T-helper 2 cell treated with Interferon-gamma antibody and Interleukin-4, amounts not matched to agents 100 ng/mL and 5 ng/mL, for 36 hours (primary cell): ENCODE measurements at regions not wholly inside any gene's neighbourhood (a gene's known extent, or its start where the extent isn't known, plus 50 kb on each side); places are given as distances from the start of the nearest gene placed in this dataset.
"Not testable (repeated sequence)": the region's sequence is repeated elsewhere in the genome, so short reads cannot be mapped to it uniquely, and the experiment has no call there.

ENCODE experiments used
- intact Hi-C: fragments of 100-400 bp; cut with micrococcal nuclease; formaldehyde crosslinking; loops from one replicate; pipeline ENCODE4 v1.15.1; 2023

DNA sequence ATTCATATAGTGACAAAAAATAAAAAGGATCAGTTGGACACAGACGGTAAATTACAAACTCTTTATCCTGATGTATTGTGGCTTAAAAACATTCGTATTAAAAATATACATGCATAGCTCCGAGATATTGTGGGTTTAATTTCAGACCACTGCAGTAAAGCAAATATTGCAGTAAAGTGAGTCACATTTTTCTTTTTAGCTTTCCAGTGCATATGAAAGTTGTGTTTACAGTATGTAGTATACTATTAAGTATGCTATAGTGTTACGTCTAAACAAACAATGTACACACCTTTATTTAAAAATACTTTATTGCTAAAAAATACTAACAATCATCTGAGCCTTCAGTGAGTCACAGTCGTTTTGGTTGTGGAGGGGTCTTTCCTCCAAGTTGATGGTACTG is 551.8 kb downstream of the CETN3 start:
- intact Hi-C loops = no loop called here

GRCh38 chr5:89855417-89855816 is 554.1 kb downstream of the CETN3 start:
- intact Hi-C loops = no loop called here

- intact Hi-C loops = no loop called here
These were observed 557.6 kb downstream of the CETN3 start for GRCh38 chr5:89851911-89852310.

DNA sequence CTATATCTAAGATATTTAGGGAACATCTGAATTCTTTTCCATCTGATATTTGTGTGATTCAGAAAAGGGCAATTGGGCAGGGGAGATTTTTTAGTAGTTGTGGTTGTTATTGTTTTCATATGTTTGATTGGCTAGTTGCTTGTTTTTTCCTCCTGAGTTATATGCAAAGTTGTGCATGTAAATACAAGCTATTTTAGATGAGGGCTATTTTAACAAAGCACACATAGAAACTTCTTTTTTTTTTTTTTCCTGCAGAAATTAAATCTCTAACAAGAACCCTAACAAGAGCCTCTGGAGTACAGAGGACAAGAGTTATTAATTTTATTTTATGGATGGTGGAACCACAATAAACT is 559.1 kb downstream of the CETN3 start:
- intact Hi-C loops = no loop called here

- intact Hi-C loops = no loop called here
These were observed 559.6 kb downstream of the CETN3 start for GRCh38 chr5:89849830-89850512.

DNA sequence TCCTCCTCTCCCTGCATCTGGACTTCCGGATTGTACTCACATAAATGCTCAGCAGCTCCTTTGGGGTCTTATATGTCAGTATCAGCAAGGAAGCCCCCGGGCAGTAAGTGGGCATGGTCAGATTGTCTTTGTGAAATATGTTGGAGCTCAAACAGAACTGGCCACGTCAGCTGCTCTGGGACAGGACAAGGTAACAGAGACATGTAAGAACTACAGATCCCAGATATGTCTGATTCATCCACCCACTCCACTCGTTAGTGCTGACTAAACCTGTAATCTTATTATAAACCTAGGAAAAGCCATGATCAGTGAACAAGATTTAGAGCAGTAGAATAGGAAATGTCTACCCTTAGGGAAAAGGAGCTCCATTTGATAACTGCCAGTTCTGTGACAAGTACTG is 561.8 kb downstream of the CETN3 start:
- intact Hi-C loops = no loop called here

DNA sequence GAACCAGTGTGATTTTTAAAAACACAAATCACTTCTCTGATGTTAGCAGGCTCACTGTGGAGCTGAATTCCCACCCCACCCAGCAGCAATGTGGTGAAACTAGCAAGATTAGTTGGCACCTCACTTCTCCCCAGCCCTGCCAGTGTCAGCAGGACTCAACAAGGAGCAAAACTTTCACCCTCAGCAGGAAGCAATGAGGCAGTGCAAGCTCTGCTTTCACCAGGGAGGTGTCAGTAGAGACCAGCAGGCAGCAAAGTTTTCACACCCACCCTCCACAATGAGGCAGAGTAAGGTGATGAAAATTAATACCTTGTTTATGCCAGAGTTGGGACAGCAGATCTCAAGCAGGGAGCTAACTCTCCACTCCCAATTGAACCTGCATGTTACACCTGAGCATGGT is 565.0 kb downstream of the CETN3 start:
- intact Hi-C loops = no loop called here

DNA sequence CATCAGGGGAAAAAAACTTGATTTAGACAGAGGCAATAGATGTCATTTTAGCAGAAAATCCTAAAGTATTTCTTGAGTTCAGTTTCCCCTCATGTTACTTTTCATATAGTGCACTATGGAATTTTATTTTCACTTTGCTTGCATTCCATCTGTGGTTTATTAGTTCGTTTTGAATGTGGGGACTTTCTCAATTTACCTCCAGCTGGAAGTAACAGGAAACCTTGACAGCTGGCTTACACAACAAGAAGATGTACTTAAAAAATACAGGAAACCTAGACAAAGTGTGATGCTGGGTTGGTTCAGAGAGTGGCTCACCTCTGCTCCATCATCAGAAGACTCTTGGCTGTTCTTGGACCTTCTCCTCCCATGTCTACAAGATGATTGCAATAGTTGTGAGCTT is 567.0 kb downstream of the CETN3 start:
- intact Hi-C loops = no loop called here

- intact Hi-C loops = no loop called here
These were observed 568.6 kb downstream of the CETN3 start for GRCh38 chr5:89840906-89841305.

DNA sequence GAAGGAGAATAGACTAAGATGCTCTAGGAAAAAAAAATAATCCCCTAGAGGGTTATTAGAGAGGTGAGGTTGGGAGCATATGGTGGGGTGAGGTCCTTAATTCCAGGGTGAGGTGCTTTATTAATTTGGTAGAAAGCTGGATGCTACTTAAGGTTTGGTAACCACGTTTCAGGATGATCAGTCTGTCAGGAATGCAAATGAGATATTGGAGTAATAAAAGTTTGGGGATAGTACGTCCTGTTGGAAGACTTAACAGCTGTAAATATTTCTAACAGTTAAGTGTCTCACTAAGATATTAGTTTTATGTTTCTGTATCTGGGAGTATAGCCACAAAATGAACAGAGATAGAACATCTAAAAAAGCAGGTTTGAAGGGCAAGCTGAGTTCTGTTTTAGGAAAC is 578.9 kb downstream of the CETN3 start:
- intact Hi-C loops = no loop called here

- intact Hi-C loops = no loop called here
These were observed 581.6 kb downstream of the CETN3 start for GRCh38 chr5:89827960-89828359.

DNA sequence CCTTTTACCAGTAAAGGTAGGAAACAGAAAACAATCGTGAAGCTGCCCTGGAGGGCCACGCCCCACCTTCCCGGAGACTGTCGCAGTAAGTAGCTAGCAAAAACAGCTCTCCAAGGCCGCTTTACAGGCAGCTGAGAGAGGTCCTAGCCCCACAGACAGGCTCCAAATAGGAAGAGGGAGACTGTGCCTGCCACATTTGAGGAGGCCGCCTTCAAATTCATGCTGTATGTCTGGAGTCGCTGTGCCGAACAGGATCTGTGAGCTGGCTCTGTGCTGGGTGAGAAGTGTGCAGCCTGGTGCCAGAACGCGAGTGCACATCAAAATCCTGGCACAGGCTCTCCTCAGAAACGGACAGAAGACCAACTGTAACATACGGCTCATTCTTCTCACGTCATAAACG is 582.2 kb downstream of the CETN3 start:
- intact Hi-C loops = no loop called here

GRCh38 chr5:89826938-89827337 is 582.6 kb downstream of the CETN3 start:
- intact Hi-C loops = no loop called here

- intact Hi-C loops = no loop called here
These were observed 586.5 kb downstream of the CETN3 start for GRCh38 chr5:89823046-89823445.

- intact Hi-C loops = no loop called here
These were observed 591.7 kb downstream of the CETN3 start for GRCh38 chr5:89817841-89818240.

- intact Hi-C loops = no loop called here
These were observed 593.5 kb downstream of the CETN3 start for GRCh38 chr5:89816038-89816437.

- intact Hi-C loops = not testable (repeated sequence)
These were observed 608.8 kb downstream of the CETN3 start for GRCh38 chr5:89800735-89801134.

DNA sequence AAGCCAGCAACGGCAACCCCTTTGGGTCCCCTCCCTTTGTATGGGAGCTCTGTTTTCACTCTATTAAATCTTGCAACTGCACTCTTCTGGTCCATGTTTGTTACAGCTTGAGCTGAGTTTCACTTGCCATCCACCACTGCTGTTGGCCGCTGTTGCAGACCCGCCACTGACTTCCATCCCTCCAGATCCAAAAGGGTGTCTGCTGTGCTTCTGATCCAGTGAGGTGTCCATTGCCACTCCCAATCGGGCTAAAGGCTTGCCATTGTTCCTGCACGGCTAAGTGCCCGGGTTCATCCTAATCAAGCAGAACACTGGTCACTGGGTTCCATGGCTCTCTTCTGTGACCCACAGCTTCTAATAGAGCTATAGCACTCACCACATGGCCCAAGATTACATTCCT is 615.1 kb downstream of the CETN3 start:
- intact Hi-C loops = not testable (repeated sequence)

DNA sequence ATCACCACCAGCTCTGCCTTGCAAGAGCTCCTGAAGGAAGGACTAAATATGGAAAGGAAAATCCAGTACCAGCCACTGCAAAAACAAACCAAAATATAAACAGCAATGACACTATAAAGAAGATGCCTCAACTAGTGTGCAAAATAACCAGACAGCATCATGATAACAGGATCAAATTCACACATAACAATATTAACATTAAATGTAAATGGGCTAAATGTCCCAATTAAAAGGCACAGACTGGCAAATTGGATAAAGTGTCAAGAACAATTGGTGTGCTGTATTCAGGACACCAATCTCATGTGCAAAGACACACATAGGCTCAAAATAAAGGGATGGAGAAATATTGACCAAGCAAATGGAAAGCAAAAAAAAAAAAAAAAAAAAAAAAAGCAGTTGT is 629.8 kb downstream of the CETN3 start:
- intact Hi-C loops = not testable (repeated sequence)

GRCh38 chr5:89777758-89778157 is 631.8 kb downstream of the CETN3 start:
- intact Hi-C loops = no loop called here

DNA sequence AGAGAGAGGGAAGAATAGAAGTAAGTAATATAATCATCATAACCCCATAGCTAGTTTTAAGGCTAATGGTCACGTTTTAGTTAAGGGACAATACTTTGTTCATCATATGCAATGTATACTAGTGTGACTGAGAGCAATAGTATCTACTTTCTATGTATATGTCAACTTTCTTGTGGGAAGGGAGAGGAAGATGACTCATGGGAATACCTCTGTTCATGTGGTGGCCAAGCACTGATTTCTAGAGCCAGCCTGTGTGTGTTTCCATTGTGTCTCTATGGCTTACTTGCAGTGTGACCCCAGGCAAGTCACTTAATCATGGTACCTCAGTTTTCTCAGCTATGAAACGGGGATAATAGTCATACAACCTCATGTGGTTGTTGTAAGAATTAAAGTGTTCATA is 639.6 kb downstream of the CETN3 start:
- intact Hi-C loops = no loop called here

GRCh38 chr5:89759802-89760201 is 649.8 kb downstream of the CETN3 start:
- intact Hi-C loops = no loop called here

DNA sequence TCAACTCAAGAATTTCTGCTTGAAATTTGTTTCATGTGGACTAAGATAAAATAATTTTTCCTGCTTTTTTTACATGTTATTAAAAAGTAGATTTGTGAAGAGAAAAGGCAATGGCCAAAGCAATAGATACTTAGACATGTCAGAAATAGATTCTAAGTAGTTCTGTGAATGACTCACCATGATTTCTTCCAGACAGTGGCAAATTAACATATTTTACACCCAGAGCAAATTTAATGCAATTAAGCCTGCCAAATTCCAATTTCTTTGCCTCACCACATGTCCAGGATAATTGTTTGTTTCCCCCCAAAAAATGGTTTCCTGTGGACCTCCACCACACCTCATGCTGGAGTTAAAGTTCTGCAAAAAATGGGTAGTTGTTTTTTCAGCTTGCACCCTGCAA is 651.4 kb downstream of the CETN3 start:
- intact Hi-C loops = no loop called here

DNA sequence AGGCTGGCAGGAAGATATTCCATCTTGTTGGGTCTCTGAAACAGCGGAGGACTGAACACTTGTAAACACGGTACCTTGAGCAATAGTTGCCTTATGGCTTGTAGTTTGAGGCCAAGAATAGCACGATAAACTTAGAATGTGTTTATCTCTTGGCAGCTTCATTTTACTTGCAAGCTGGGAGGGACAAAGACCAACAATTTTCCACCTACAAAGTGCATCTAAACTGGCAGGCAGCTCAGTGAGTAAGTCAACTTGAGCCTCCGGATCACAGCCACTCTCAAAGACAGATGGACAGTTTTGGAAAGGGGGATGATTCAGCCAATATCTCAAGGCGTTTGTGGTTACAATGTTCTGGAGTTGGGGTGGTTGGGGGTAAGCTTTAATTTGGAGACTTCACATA is 652.6 kb downstream of the CETN3 start:
- intact Hi-C loops = no loop called here
